ENCODE measurements at regions not wholly inside any gene's neighbourhood (a gene's known extent, or its start where the extent isn't known, plus 50 kb on each side); places are given as distances from the start of the nearest gene placed in this dataset.
"Not testable (repeated sequence)": the region's sequence is repeated elsewhere in the genome, so short reads cannot be mapped to it uniquely, and the experiment has no call there.

DNA sequence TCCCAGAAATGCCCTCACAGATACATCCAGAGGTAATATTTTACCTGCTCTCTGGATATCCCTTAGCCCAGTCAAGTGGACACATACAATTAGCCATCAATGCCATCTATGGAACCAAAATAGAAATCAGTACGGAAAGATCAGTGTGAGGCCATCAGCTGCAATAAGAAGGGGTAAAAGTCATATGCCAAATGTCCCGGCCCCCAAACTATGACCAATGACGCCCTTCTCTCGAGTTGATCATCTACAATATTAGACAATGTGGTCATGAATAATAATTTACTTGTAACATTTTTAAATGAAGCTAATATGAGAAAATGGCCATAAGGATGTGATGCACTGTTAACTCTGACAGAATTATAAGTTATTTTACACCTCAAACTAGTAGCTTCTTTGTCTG, 588.9 kb downstream of the POM121L12 start:
- TF ChIP-seq, protein P1, sequence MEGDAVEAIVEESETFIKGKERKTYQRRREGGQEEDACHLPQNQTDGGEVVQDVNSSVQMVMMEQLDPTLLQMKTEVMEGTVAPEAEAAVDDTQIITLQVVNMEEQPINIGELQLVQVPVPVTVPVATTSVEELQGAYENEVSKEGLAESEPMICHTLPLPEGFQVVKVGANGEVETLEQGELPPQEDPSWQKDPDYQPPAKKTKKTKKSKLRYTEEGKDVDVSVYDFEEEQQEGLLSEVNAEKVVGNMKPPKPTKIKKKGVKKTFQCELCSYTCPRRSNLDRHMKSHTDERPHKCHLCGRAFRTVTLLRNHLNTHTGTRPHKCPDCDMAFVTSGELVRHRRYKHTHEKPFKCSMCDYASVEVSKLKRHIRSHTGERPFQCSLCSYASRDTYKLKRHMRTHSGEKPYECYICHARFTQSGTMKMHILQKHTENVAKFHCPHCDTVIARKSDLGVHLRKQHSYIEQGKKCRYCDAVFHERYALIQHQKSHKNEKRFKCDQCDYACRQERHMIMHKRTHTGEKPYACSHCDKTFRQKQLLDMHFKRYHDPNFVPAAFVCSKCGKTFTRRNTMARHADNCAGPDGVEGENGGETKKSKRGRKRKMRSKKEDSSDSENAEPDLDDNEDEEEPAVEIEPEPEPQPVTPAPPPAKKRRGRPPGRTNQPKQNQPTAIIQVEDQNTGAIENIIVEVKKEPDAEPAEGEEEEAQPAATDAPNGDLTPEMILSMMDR (IDR thresholded peaks at IDR 0.05): no peak
- TF ChIP-seq POLR2A (IDR thresholded peaks at IDR 0.05) (no peak), EP300 (IDR thresholded peaks at IDR 0.05) (no peak), POLR2AphosphoS5 (IDR thresholded peaks at IDR 0.05) (no peak)
- Histone ChIP-seq H3K4me3 (no peak overlapping the region), H3K27me3 (no peaks in the 10 kb centered on the region), H3K4me1 (no peaks in the 10 kb centered on the region), H3K9me3 (peaks cover 0 to 16% (median 5%) of the 10 kb centered on the region in 4 donors), H3K27ac (no peak overlapping the region), H3K36me3 (no peaks in the 10 kb centered on the region)
- intact Hi-C loops (cut with DNase I; ENCODE audit: low total_unique reads): no loop called here
- 47 to 72% (median 58%) methylated on average over 4 of the region's 4 CpGs for WGBS, 5 donors
- no peak for DNase-seq

DNA sequence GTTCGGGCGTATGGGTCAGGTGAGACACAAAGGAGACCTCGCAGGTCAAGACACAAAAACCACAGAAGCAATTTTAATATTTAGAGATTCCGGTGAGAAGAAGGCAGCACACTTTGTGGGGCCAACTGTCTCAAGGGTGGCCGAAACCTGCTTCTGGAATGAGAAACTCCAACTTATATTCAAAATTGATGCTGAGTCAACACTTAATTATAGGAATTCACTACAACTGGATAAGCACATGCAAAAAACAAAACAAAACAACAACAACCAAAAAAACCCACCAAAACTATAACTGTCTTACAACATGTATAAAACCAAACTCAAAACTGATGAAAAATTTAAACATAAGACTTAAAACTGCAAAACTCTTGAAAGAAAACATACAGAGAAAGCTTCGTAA, 593.3 kb downstream of the POM121L12 start:
- intact Hi-C loops (cut with DNase I; ENCODE audit: low total_unique reads): no loop called here
- WGBS, 5 donors: 66 to 82% (median 73%) methylated on average over 6 of the region's 6 CpGs
- no peak for TF ChIP-seq POLR2A (IDR thresholded peaks at IDR 0.05)
- TF ChIP-seq, protein P1 (IDR thresholded peaks at IDR 0.05): no peak
- no peak for TF ChIP-seq EP300 (IDR thresholded peaks at IDR 0.05)
- TF ChIP-seq POLR2AphosphoS5 (IDR thresholded peaks at IDR 0.05): no peak
- DNase-seq: no peak
- Histone ChIP-seq H3K9me3 (peaks cover 0 to 20% (median 6%) of the 10 kb centered on the region in 4 donors), H3K27me3 (no peaks in the 10 kb centered on the region), H3K36me3 (no peaks in the 10 kb centered on the region), H3K27ac (no peak overlapping the region), H3K4me1 (no peaks in the 10 kb centered on the region), H3K4me3 (no peak overlapping the region)

DNA sequence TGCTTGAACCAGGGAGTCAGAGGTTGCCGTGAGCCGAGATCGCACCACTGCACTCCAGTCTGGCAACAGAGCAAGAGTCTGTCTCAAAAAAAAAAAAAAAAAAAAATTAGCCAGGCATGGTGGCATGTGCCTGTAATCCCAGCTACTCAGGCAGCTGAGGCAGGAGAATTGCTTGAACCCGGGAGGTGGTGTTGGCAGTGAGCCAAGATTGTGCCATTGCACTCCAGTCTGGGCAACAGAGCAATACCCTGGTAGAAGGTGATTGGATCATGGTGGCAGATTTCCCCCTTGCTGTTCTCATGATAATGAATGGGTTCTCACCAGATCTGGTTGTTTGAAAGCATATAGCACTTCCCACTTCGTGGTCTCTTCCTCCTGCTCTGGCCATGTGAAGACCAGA, 599.8 kb downstream of the POM121L12 start:
- H3K9me3 ChIP-seq: peaks cover 0 to 30% (median 18%) of the 10 kb centered on the region in 4 donors
- DNase-seq; intact Hi-C loops (cut with DNase I; ENCODE audit: low total_unique reads); H3K27ac ChIP-seq; H3K36me3 ChIP-seq; H3K4me1 ChIP-seq; H3K27me3 ChIP-seq; H3K4me3 ChIP-seq: not testable (repeated sequence)
- 60 to 90% (median 84%) methylated on average over 2 to 5 of the region's 5 CpGs for WGBS, 5 donors

DNA sequence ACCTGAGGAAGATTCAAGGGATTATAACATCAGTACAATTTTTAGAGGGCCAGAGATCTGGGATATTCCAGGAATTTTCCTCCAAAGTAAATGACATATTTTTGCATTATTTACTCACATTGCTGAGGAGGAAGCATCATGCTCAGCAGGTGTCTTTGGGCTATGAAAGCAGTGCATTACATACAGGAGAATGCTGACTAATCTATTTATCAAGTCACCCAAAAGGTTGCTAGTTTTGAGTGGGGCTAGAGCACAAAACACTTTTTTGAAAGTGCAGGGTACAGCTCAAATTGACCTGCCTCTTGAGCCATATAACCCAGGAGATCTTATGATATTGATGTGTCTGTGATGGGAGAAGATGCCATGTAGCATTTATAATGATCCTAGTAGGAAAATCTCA, 603.1 kb downstream of the POM121L12 start:
- TF ChIP-seq POLR2AphosphoS5 (IDR thresholded peaks at IDR 0.05) (no peak), POLR2A (IDR thresholded peaks at IDR 0.05) (no peak), EP300 (IDR thresholded peaks at IDR 0.05) (no peak)
- TF ChIP-seq, protein P1 (IDR thresholded peaks at IDR 0.05): no peak
- Histone ChIP-seq H3K27ac (no peak overlapping the region), H3K36me3 (no peaks in the 10 kb centered on the region), H3K9me3 (peaks cover 0 to 39% (median 17%) of the 10 kb centered on the region in 4 donors), H3K4me1 (no peaks in the 10 kb centered on the region), H3K4me3 (no peak overlapping the region), H3K27me3 (no peaks in the 10 kb centered on the region)
- DNase-seq: no peak
- intact Hi-C loops (cut with DNase I; ENCODE audit: low total_unique reads): no loop called here

DNA sequence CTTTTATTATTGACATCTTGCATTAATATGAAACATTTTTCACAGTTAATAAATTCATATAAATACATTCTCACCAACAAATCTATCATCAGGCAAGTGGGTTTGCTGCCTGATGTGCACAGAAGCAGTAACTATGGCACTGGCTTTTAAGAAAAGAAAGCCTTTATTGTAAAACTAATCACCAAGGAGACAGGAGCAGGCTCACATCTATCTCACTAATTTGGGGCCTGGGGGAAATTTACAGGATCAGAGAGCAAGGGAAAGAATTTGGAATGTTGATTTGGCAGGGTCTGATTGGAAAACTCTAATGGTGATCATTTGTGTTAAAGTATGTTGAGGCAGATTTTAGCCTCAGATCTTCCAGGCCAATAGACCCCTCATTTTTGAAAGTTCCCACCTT, 605.7 kb downstream of the POM121L12 start:
- no peaks in the 10 kb centered on the region for H3K27me3 ChIP-seq
- no peaks in the 10 kb centered on the region for H3K4me1 ChIP-seq
- intact Hi-C loops (cut with DNase I; ENCODE audit: low total_unique reads): no loop called here
- no peak for DNase-seq
- no peaks in the 10 kb centered on the region for H3K36me3 ChIP-seq
- peaks cover 0 to 34% (median 10%) of the 10 kb centered on the region in 4 donors for H3K9me3 ChIP-seq
- H3K4me3 ChIP-seq: no peak overlapping the region
- TF ChIP-seq POLR2A (IDR thresholded peaks at IDR 0.05) (no peak), POLR2AphosphoS5 (IDR thresholded peaks at IDR 0.05) (no peak), EP300 (IDR thresholded peaks at IDR 0.05) (no peak)
- TF ChIP-seq, protein P1 (IDR thresholded peaks at IDR 0.05): no peak
- H3K27ac ChIP-seq: no peak overlapping the region
